H9 (cell line): ENCODE measurements at regions not wholly inside any gene's neighbourhood (a gene's known extent, or its start where the extent isn't known, plus 50 kb on each side); places are given as distances from the start of the nearest gene placed in this dataset.

Experiments
- DNase-seq: peaks from one replicate; pipeline ENCODE4 v3.0.0-alpha.2; 2017
- H2AFZ ChIP-seq: one replicate; pipeline ENCODE4 v1.6.1; 2013; ENCODE audit warnings: mild to moderate bottlenecking, low read length, control low read depth, moderate library complexity
- H2AK5ac ChIP-seq: 2 replicates; pipeline ENCODE4 v1.6.1; 2013; ENCODE audit warnings: low read length, control low read depth, mixed read lengths; ENCODE audit not compliant: insufficient read length
- H2BK120ac ChIP-seq: one replicate; pipeline ENCODE4 v1.6.1; 2013; ENCODE audit warnings: low read depth, mild to moderate bottlenecking, low read length, control low read depth, inconsistent platforms; ENCODE audit not compliant: poor library complexity, severe bottlenecking
- H2BK12ac ChIP-seq: 2 replicates; pipeline ENCODE4 v1.6.1; 2013; ENCODE audit warnings: low read length, control low read depth, mixed read lengths, low read depth; ENCODE audit not compliant: insufficient read length
- H2BK15ac ChIP-seq: 2 replicates; pipeline ENCODE4 v1.6.1; 2013; ENCODE audit warnings: low read depth, low read length, control low read depth
- H2BK20ac ChIP-seq: one replicate; pipeline ENCODE4 v1.6.1; 2013; ENCODE audit warnings: low read depth, mild to moderate bottlenecking, low read length, control low read depth, inconsistent platforms; ENCODE audit not compliant: poor library complexity, severe bottlenecking
- H2BK5ac ChIP-seq: 2 replicates; pipeline ENCODE4 v1.6.1; 2013; ENCODE audit warnings: low read length, control low read depth, mixed read lengths; ENCODE audit not compliant: insufficient read length
- H3K14ac ChIP-seq: 2 replicates; pipeline ENCODE4 v1.6.1; 2013; ENCODE audit warnings: low read length, control low read depth; ENCODE audit not compliant: insufficient read depth
- H3K18ac ChIP-seq: 2 replicates; pipeline ENCODE4 v1.6.1; 2013; ENCODE audit warnings: low read depth, mild to moderate bottlenecking, mixed read lengths, low read length, control low read depth; ENCODE audit not compliant: insufficient read length
- H3K23ac ChIP-seq: 2 replicates; pipeline ENCODE4 v1.6.1; 2013; ENCODE audit warnings: low read length, control low read depth, mixed read lengths, low read depth; ENCODE audit not compliant: insufficient read length
- H3K23me2 ChIP-seq: 2 replicates; pipeline ENCODE4 v1.6.1; 2013; ENCODE audit warnings: low read depth, mild to moderate bottlenecking, mixed read lengths, low read length, control low read depth; ENCODE audit not compliant: insufficient read length, poor library complexity, severe bottlenecking
- H3K27ac ChIP-seq: 2 replicates; pipeline ENCODE4 v1.5.1; 2013; ENCODE audit warnings: low read length, control low read depth, mixed read lengths, low read depth; ENCODE audit not compliant: insufficient read length
- H3K27me3 ChIP-seq: 2 replicates; pipeline ENCODE4 v1.6.1; 2013; ENCODE audit warnings: low read length, control low read depth, inconsistent platforms; ENCODE audit not compliant: insufficient read depth
- H3K4ac ChIP-seq: 2 replicates; pipeline ENCODE4 v1.6.1; 2013; ENCODE audit warnings: low read depth, mild to moderate bottlenecking, control low read depth, inconsistent platforms, low read length, moderate library complexity
- H3K4me1 ChIP-seq: 2 replicates; pipeline ENCODE4 v1.6.1; 2013; ENCODE audit warnings: low read length, control low read depth, inconsistent platforms; ENCODE audit not compliant: insufficient read depth
- H3K4me2 ChIP-seq: 2 replicates; pipeline ENCODE4 v1.6.1; 2013; ENCODE audit warnings: low read length, control low read depth, mixed read lengths; ENCODE audit not compliant: insufficient read length, insufficient read depth
- H3K56ac ChIP-seq: 2 replicates; pipeline ENCODE4 v1.6.1; 2013; ENCODE audit warnings: low read depth, mild to moderate bottlenecking, mixed read lengths, low read length, control low read depth; ENCODE audit not compliant: insufficient read length
- H3K79me1 ChIP-seq: 2 replicates; pipeline ENCODE4 v1.6.1; 2013; ENCODE audit warnings: low read depth, mild to moderate bottlenecking, moderate library complexity, low read length, control low read depth, inconsistent platforms; ENCODE audit not compliant: insufficient read depth, poor library complexity, severe bottlenecking
- H3K79me2 ChIP-seq: 2 replicates; pipeline ENCODE4 v1.6.1; 2013; ENCODE audit warnings: low read length, control low read depth, inconsistent platforms; ENCODE audit not compliant: insufficient read depth
- H3K9ac ChIP-seq: 2 replicates; pipeline ENCODE4 v1.6.1; 2013; ENCODE audit warnings: low read length, control low read depth, mixed read lengths; ENCODE audit not compliant: insufficient read length; ENCODE audit errors: extremely low read depth
- H3K9me3 ChIP-seq: one replicate; pipeline ENCODE4 v1.6.1; 2013; ENCODE audit warnings: low read depth, low read length, inconsistent platforms; ENCODE audit not compliant: control insufficient read depth
- H3T11ph ChIP-seq: one replicate; pipeline ENCODE4 v1.6.1; 2013; ENCODE audit warnings: mild to moderate bottlenecking, low read length, control low read depth, inconsistent platforms
- H4K20me1 ChIP-seq: one replicate; pipeline ENCODE4 v1.6.1; 2013; ENCODE audit not compliant: control insufficient read depth, insufficient read length, insufficient read depth
- H4K5ac ChIP-seq: 2 replicates; pipeline ENCODE4 v1.6.1; 2013; ENCODE audit warnings: low read depth, mild to moderate bottlenecking, mixed read lengths, low read length, control low read depth; ENCODE audit not compliant: insufficient read length
- H4K8ac ChIP-seq: replicated peaks from 2 replicates; pipeline ENCODE4 v1.6.1; 2013; ENCODE audit warnings: low read length, control low read depth, mixed read lengths, low read depth; ENCODE audit not compliant: insufficient read length
- H4K91ac ChIP-seq: 2 replicates; pipeline ENCODE4 v1.6.1; 2013; ENCODE audit warnings: low read depth, mild to moderate bottlenecking, moderate library complexity, mixed read lengths, low read length, control low read depth; ENCODE audit not compliant: insufficient read length
- H3K27ac Mint-ChIP-seq, 3 experiments: 2 replicates in 2 of 3; 3 replicates in 1 of 3; pipeline ENCODE4 v1.8.0; 2020 to 2021; ENCODE audit warnings: mixed read lengths in 3 of 3, mild to moderate bottlenecking in 1 of 3, moderate library complexity in 1 of 3
- H3K27me3 Mint-ChIP-seq: 2 replicates; pipeline ENCODE4 v1.8.0; 2021; ENCODE audit warnings: low read depth, mild to moderate bottlenecking, moderate library complexity, mixed read lengths
- H3K36me3 Mint-ChIP-seq, 3 experiments: 2 replicates in 2 of 3; 3 replicates in 1 of 3; pipeline ENCODE4 v1.8.0; 2020 to 2021; ENCODE audit warnings: low read depth in 3 of 3, mixed read lengths in 3 of 3; ENCODE audit not compliant: insufficient read depth in 1 of 3
- H3K4me1 Mint-ChIP-seq, 2 experiments: 2 replicates each; pipeline ENCODE4 v1.8.0; 2020; ENCODE audit warnings: mixed read lengths in 2 of 2
- H3K4me3 Mint-ChIP-seq, 2 experiments: 2 replicates in 1 of 2; 3 replicates in 1 of 2; pipeline ENCODE4 v1.8.0; 2020 to 2021; ENCODE audit warnings: mild to moderate bottlenecking in 2 of 2, mixed read lengths in 2 of 2, moderate library complexity in 1 of 2
- H3K9me3 Mint-ChIP-seq, 2 experiments: 2 replicates in 1 of 2; 3 replicates in 1 of 2; pipeline ENCODE4 v1.8.0; 2020; ENCODE audit warnings: mild to moderate bottlenecking in 2 of 2, mixed read lengths in 2 of 2, moderate library complexity in 1 of 2
- WGBS: extraction: QIAGEN DNeasy Blood & Tissue Kit; methylation state at CpG from one replicate; pipeline ENCODE4 v1.1.7; 2013; ENCODE audit warnings: missing lambda C conversion rate, low lambda C conversion rate, mixed read lengths; ENCODE audit not compliant: insufficient read length; ENCODE audit errors: extremely low coverage; 5-methylcytosine and 5-hydroxymethylcytosine counted together
- TF ChIP-seq, protein P1 (sequence below): fragments of 200-600 bp; sonication (generic); conservative IDR thresholded peaks from 3 replicates; pipeline ENCODE4 v1.8.0; 2021; ENCODE audit warnings: antibody characterized with exemption, mild to moderate bottlenecking

DNA sequence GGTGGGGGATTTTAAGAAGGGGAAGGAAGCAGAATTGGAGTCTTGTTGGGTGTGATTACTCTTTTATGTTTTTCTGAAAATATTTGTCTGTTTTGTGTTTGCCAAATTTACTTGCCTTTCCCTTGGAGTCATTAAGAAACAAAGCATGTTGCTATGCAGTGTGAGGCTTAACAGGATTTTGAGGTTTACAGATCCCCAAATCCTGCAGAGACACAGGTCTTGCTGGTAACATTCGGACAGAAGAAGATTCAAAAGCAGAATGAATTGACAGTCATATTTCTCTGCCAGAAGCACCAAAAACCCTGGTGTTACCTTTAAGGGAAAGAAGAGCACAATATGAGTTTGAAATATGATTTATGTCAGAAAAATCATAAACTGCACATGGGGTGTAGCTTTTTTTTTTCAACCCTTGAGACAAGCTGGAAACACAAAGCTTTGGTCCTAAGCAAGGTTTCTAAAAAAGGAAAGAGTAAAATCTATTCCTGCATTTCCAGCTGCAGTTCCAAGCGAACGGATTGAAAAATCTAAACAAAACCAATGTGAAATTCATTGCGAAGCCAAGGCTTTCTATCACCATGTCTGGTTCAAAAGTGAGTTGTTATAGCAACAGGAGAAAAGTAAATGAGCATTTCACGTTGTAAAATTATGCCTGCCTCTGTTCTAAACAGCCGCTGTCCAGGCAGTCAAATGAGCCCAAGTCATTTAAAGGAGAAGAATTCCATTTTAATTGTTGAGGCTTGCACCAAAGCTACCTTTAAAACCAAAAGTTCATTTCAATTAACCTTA lies 358.9 kb upstream of the SASH1 start:
- H4K8ac ChIP-seq, result no peak overlapping the region
- TF ChIP-seq, protein P1, sequence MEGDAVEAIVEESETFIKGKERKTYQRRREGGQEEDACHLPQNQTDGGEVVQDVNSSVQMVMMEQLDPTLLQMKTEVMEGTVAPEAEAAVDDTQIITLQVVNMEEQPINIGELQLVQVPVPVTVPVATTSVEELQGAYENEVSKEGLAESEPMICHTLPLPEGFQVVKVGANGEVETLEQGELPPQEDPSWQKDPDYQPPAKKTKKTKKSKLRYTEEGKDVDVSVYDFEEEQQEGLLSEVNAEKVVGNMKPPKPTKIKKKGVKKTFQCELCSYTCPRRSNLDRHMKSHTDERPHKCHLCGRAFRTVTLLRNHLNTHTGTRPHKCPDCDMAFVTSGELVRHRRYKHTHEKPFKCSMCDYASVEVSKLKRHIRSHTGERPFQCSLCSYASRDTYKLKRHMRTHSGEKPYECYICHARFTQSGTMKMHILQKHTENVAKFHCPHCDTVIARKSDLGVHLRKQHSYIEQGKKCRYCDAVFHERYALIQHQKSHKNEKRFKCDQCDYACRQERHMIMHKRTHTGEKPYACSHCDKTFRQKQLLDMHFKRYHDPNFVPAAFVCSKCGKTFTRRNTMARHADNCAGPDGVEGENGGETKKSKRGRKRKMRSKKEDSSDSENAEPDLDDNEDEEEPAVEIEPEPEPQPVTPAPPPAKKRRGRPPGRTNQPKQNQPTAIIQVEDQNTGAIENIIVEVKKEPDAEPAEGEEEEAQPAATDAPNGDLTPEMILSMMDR, result no peak
- H3K18ac ChIP-seq, result no peak overlapping the region
- H3K27ac ChIP-seq, result no peak overlapping the region
- H2BK20ac ChIP-seq, result no peak overlapping the region
- no peak overlapping the region for H3K27ac Mint-ChIP-seq
- no peaks in the 10 kb centered on the region for H3K9me3 ChIP-seq
- H4K20me1 ChIP-seq, result no peaks in the 10 kb centered on the region
- no peak overlapping the region for H4K91ac ChIP-seq
- no peaks in the 10 kb centered on the region for H3K23me2 ChIP-seq
- WGBS, result no CpG with 5 or more reads among the region's 6 CpGs
- H3K4me3 Mint-ChIP-seq, result no peak overlapping the region
- H3K56ac ChIP-seq, result no peak overlapping the region
- peaks cover 3% of the 10 kb centered on the region; the same call in 1 of the 2 replicates for H3K4me1 ChIP-seq
- no peaks in the 10 kb centered on the region for H3K27me3 ChIP-seq
- no peaks in the 10 kb centered on the region for H3K79me2 ChIP-seq
- H4K5ac ChIP-seq, result no peak overlapping the region
- no peaks in the 10 kb centered on the region for H3K9me3 Mint-ChIP-seq
- no peak overlapping the region for H2BK120ac ChIP-seq
- H3K4me1 Mint-ChIP-seq, result peaks cover 5 to 9% of the 10 kb centered on the region in 2 experiments
- no peaks in the 10 kb centered on the region for H3K27me3 Mint-ChIP-seq
- H2BK5ac ChIP-seq, result no peak overlapping the region
- H3K14ac ChIP-seq, result no peak overlapping the region
- H2BK15ac ChIP-seq, result no peak overlapping the region
- H3T11ph ChIP-seq, result no peak overlapping the region
- H2BK12ac ChIP-seq, result no peak overlapping the region
- H3K23ac ChIP-seq, result no peak overlapping the region
- H3K36me3 Mint-ChIP-seq, result no peaks in the 10 kb centered on the region
- DNase-seq, result no peak
- no peak overlapping the region for H3K4me2 ChIP-seq
- H3K79me1 ChIP-seq, result no peaks in the 10 kb centered on the region
- H3K4ac ChIP-seq, result no peak overlapping the region
- no peak overlapping the region for H2AK5ac ChIP-seq
- no peak overlapping the region for H2AFZ ChIP-seq
- no peak overlapping the region for H3K9ac ChIP-seq
